ENCODE measurements at regions not wholly inside any gene's neighbourhood (a gene's known extent, or its start where the extent isn't known, plus 50 kb on each side); places are given as distances from the start of the nearest gene placed in this dataset.

DNA sequence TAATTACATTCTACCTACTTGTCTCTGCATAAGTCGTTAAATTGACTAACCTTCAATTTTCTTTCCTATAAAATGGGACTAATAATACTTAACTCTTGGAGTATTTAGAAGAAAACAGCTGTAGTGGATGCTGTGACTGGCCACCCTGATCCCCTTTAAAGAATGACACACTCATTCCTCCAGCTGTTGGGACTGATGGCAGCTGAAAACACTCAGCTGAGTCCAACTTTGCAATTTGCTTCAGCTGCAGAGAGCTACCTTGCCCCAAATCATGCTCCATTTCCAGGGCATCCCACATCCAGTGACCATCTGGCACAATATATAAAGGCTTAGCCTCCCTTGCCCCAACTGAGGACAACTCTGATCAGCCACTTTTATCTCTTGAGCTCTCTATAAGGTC is 89.1 kb downstream of the MID1IP1 start:
- DNase-seq = no peak

DNA sequence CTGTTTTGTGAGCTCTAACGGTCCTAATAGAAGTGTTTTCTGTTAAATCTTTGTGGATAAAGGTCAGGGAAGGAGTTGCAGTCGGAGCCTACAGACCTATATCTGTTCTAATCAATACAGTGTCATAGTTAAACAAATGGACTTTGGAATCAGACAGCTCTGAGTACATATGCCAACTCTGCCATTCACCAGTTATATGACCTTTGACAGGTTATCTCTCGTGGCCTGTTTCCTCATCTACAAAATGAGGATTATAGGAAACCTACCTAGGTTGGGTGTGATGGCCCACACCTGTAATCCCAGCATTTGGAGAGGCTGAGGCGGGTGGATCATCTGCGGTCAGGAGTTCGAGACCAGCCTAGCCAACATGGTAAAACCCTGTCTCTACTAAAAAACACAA is 89.7 kb downstream of the MID1IP1 start:
- DNase-seq = no peak

DNA sequence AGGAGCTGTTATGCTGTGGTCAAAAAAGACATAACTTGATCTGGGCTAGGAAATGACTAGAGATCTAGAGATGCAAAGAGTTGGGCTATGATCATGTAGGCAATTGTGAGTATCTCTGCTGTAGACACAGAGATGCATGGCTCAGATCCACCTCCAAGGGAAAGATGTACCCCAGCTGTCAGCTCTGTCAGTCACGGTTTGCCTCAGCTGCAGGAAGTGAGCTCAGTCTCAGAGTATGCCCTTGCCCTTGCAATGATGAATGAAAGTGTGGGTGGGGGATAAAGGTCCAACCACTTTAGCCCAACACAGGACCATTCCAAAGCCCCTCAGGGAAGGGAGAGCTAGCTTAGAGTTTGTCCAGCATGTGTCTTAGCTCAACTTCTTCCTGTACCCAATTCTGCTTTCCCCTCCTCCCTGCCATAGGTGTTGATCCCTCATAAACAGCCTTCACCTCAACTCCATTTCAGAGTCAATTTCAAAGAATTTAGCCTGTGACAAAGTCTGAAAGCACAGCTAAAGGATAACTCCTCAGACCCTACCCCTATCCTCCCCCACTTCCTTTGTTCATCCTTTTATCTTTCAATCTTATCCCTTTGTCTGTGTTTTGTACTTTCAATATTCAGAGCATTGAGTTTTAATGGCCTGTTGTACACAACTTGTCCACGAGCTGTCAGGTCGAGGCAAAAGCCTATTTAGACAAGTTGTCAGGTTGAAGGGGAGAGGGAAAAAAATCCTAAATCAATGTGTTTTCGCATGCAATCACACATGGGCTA is 90.6 kb downstream of the MID1IP1 start:
- peak; percentile 83 for DNase-seq

DNA sequence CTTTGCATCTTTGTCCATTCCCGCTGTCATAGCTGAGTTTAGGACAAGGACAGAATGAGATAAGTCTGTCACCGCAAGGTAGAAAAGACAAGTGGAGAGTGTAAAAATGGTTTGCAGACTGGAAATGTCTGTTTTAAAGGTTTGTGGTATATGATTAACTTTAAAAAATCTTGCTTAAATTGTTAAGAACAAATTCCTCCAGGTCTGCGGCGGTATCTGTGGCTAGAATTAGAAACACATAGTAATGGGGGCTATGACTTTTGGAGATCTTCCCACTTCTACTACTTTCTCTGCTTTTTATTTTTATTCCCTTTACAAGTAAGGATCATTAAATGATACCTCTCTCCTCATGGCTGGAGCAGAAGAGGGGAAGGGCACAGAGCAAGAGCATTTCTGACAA is 92.2 kb downstream of the MID1IP1 start:
- DNase-seq = peak; percentile 65

DNA sequence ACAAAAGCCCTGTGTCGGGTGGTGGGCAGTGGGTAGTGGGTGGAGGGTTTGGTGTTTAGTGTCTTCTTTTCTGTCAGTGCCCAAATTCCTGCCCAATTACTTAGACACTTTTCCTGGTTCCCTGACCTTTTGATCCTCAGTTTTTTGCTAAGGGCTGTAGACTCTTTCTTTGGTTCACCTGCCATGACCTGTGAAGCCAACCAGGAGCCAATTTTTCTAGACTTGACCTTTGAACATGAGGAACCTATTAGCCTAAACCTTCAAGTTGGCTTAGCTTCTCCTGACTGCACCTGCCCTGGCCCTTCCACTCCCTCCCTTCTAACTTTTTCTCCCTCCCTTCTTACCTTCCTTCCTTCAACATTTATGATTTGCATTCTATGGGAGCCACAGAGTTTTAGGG is 94.5 kb downstream of the MID1IP1 start:
- no peak for DNase-seq

DNA sequence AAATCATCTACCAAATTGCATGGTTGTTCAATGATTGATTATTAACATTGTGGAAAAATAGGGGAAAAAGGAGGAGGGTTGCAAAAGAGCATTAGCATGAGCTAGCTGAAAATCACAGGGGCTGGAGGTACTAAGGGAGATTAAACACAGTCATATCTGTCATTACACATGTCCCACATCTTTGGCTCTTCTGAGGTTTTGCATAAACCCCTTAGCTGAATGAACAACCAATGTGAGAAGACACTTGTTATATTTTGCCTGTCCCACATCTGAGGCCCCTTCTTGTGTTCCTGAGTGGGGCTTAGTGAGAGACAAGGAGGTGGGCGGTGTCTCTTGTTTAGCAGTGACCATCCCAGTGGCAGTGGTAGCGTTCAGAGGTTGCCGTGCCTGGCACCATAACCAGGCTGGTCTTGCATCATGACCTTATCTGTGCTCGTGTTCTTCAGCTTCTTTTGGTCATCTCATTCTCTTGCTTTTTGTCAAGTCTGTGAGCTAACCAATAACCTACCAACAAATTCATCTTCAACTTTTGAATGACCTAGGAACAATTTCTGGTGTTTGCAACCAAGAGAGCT is 95.6 kb downstream of the MID1IP1 start:
- DNase-seq = no peak

DNA sequence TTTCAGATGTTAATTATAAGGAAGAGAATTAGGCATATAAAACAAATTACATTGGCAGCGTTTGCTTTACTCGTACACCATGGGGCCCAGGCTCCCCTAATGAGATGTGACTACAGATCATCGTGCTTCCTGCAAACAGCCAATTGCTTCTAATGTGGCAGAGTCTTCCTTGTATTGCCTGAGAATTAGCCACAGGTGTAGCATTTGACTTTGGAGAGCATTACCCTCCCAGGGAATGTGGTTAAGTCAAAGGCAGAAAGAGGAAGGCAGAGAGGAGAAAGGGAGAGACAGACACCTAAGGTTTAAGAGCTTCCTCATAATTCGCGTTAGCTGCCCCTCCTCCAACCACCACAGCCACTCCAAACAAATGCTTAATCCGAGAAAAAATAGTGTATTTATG is 97.0 kb downstream of the MID1IP1 start:
- DNase-seq = no peak

DNA sequence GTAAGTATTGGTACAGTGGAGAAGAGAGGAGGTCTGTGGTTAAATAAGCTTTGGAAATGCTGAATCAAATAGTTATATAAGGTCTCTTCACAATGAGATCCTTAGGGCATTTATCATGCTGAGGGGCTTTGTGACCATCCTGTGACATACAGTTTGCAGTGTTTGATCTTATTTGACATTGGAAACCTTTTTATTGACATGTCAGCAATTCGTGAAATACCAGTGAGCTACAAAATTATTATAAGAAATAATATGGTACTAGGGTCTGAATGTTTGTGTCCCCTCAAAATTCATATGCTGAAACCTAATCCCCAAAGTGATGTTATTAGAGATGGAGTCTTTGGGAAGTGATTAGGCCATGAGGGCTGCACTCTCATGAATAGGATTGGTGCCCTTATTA is 98.4 kb downstream of the MID1IP1 start:
- no peak for DNase-seq

DNA sequence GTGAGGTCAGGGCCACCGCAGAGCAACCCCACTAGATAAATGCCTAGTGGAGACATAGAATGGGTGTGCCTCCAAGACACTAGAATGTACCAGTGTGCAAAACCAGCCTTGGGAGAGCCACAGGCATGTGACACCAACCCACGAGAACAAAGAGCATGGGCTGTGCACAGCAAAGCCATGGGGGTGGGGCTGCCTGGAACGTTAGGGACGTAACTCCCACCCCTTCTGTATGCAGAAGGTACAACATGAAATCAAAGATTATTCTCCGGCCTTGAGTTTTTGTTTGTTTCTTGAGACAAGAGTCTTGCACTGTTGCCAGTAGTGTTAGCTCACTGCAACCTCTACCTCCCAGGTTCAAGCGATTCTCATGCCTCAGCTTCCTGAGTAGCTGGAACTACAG is 99.5 kb downstream of the MID1IP1 start:
- DNase-seq = no peak

DNA sequence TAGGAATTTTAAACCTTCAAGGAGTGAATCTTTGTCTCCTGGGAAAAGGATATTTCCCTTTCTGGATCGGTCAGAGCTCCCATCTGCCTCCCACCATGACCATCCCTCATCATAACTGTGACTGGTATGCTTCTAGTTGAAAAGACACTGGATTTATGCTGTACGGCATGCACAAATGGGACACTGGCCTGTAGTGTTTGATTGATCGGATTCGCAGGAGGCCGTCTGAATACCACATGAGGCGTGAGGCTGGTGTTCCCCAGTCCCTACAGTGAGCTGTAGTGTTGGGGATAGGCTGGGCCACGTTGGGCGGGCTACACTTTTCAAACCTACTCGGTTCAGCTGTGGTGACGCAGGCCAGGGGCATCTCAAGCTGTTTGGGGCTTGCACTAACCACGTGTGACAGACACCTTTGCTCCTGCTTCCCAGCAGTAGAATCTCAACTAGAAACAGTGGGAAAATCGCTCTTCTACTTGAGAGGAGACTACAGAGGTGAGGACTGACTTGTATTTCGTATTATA is 101.8 kb downstream of the MID1IP1 start:
- DNase-seq = no peak

DNA sequence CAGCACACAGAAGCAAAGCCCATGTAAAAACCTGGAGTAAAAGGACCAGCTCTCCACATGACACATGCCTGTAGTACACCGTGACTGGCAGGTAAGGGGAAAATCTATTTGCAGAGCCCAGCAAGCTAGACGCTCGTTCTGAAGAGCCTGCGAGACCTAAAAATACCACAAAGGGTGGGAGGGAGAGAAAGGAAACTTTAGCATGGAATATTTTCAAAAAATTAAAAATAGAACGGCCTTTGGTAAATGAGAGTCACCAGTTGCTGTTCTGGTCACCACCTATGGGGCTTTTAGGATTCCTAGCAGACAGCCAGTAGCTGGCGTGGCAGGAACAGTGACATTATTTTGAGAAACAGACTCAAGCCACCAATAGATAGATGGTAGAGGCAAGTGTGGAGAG is 115.5 kb downstream of the MID1IP1 start:
- DNase-seq = no peak

DNA sequence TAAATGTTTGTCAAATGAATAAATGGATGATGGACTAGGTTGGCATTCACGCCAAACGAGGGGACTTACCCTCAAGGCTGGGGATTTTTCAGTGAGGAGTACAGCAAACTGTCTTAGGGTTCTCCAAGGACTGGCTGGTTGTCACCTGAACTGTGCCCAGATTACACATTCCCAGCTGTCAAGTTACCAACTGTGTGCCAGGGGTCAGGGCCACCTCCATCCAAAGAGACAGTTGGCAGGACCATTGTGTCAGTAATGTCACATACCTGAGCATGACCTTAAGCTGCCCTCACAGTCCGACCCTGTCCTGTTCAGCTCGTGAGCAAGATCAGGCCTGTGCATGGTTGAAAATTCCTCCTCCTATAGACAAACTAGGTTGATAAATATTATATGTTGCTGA is 116.7 kb downstream of the MID1IP1 start:
- no peak for DNase-seq

DNA sequence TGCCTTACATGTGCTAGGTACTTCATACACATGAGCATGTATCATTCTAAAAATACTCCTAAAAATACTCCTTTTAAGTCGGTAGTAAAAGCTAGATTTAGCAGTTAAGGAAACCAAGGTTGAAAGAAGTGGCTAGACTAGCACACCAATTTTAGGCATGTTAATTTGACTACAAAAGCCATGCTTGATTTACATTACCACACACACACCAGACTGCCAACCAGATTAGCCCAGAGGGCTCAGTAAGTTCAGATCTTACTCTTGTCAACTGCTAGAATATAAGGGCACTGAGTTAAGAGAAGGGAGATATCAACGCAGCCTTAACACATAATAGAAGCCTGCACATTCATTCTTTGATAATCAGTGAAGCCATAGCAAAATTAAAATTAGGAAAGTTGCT is 117.9 kb downstream of the MID1IP1 start:
- DNase-seq = no peak

DNA sequence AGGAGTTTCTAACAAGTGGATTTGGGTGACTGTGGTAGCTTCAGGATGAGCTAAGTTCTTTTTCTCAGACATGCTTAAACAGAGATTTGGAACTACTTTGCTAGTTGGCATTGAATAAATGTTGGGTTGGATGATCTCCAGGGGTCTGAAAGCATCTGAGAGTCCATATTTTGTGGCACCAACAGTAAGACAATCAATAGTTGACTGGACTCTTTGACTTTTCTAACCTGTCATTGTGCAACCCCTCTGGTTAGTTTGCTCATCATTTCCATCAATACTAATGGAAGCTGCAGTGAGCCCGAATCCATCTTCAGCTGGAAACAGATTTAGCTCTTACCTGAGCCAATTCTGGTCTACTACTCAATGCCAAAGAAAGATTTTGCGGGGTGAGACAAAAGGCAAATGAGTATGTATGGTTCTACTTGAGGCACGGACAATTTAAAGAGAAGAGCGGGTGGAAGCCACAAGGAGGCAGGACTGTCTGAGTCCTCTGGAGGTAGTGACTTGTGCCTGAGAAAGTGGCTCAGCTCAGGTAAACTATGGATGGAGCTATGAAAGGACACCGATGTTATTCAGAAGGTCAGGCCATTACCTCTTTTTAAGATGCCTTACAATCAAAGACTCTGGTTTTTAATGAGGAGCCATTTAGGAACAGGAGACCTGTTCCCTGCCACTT is 118.7 kb downstream of the MID1IP1 start:
- DNase-seq = no peak

DNA sequence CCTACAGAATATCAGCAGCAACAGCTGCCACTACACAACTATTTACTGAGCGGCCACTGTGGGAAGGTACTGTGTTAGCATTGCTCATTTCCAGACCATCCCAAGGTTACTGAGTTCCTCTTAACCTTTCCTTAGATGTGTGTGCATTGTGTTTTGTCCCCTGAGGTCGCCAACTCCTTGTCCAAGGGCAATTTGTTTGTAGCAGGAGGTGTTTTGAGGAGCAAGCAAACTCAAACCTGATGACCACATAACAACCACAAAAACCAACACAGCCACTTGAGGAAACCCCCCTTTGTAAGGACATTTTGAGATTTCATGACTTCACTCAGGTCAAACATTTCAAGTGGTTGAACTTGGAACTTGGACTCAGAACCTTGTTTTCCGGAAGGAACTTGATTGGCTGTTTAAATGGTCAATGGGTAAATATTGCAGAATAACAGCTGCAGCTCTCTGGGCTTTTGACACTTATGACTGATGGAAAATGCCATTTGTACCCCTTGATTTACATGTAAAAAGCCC is 122.3 kb downstream of the MID1IP1 start:
- no peak for DNase-seq

DNA sequence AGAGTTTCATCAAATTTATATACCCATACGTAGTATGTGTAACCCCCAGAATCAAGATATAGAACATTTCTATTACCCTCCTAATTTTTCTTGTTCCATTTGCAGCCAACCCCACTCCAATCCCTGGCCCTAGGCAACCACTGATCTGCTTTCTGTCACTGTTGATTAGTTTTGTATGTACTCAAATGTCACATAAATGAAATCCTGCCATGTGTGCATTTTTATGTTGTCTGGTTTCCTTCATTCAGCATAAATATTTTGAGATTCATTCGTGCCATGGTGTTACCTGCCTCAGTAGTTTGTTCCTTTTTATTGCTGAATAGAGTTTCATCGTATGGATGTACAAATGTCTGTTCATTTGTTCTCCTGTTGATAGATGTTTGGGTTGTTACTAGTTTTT is 126.3 kb downstream of the MID1IP1 start:
- DNase-seq = no peak

DNA sequence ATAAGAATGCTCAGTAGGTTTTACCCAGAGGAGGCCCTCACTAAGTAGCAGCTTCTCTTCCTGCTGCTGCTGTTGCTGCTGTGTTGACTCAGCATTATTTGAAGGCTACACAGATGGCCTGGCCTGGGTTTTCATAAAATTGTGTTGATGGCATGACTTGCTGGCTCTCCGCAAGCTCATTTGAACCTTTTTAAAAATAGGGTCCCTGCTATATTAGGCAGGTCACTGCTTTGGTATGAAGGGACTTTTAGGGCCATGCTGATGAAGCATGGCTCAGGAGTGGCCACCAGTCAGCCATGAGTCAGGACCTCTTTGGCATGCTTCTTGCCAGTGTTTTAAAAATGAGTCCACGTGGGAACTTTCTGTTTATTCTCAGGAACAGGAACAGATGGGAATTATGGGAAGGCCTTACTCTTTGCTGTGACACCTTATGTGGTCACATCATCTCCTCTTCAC is 128.7 kb downstream of the MID1IP1 start:
- DNase-seq = peak; percentile 52

DNA sequence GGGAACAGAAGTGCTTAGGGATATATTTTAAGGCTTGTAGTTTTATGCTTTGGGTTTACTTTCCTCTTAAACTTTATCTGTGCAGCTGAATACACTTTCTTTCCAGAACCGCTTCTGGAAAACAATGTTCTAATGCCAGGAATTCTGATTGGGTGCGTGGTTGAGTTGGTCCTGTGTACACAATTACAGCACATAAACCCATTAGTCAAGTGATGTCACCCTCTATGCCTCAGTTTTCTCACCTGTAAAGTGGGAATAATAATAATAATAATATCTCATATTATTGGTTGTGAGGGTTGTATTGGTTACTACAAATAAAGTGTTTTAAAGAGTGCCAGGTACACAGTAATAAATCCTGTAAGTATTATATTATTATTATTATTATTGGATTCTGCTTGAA is 129.2 kb downstream of the MID1IP1 start:
- DNase-seq = no peak

DNA sequence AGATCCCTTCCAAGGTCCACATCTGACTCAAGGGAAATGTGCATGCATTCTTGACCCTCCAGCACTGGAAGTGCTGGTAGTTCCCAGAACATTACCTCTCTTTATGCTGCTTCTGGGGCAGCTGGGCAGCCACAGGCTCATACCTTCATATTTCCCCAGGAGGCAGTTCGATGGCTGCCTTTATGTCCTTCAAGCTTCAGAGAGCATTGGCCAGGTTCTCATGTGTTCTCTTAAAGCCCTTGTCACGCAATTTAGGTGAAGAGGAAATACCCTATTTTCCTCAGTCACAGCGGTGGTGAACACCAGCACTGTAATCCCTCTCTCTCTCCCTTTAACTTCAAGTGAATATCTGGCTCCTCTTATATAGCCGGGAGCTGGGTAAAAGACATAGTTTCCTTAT is 134.3 kb downstream of the MID1IP1 start:
- DNase-seq = no peak

DNA sequence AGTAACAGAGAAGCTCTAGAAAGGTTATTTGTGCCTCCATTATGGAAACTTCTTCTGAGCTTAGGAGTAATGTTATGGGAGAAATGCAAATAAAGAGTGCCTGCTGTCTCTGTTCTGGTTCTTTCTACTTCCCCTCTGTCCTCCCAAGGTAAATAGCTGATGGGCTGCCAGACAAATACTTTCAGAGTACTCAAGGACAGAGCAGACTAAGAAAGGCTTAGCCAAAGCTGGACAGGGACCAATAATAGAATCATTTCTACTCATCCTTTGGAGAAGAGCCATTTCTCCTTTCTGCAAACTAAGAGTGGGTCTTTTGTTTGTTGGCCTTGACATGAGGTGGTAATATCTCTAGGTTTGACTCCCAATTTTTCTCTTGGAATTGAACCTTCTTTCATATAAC is 136.1 kb downstream of the MID1IP1 start:
- no peak for DNase-seq

DNA sequence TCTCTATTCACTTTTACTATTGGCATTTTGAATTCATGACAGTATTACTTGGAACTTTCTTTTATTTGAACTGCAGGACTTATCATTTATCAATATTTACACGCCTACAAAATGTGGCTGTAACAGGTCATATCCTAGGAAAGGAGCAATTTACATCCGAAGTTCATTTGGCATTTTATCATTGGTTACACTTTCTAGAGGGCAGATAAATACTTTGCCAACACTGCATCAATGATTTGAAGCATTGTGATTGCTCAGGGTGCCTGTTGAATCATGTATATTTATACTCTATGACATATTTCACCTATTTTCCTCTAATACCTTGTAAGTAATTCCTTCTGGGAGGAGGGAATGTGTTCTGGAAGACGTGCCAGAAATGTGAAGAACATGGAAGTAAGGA is 136.7 kb downstream of the MID1IP1 start:
- DNase-seq = no peak

DNA sequence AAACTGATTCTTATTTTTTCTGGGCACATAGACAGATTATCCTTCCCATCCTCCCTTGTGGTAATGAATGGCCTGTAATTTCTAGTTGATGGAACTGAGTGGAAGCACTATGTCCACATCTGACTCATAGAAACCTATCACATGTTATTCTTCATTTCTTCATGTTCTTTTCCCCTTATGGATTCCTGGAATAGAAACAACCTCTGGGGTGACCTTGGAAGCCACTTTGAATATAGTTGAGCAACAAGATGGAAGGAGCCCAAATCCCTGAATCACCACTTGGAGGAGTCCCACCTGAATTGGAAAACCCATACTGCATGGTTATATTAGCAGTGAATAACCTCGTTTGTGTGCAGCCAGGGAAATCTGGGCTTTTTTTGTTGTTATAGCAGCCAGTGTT is 137.8 kb downstream of the MID1IP1 start:
- DNase-seq = peak; percentile 52

DNA sequence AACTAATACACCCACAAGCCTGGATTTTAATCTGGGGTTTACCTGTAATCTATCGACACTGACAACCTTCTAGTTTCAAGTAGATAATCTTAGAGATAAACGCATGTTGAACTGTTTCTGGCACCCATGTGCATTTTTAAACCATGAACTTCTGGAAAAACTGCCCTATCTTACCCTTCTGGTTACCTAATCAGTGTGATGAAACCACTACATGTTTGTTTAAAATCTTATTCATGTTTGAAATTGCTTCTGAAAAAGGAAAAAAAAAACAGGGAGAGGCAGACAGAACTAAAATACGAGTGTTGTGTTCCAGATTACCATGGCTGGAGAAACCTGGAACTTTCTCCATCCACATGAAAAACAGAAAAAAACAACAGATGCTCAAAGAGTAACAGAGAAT is 139.3 kb downstream of the MID1IP1 start:
- no peak for DNase-seq

DNA sequence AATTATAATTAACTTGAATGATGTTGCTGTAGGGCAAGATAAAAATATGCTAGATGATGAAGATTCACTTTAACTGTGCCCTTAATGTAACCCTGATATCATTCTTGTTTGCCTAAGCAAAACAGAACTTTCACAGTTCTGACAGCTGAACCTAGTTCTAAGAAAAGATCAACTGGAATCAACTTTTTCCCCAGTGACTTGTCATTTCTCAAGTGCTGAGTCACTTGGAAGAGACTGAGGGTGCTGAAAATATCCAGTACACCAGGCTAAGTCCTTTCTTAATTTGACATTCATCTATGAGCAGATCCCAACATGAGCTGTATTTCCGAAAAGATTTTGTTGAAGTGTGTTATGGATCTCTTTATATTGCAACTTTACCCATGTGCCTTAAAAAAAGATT is 140.4 kb downstream of the MID1IP1 start:
- DNase-seq = no peak
